ENCODE measurements at regions not wholly inside any gene's neighbourhood (a gene's known extent, or its start where the extent isn't known, plus 50 kb on each side); places are given as distances from the start of the nearest gene placed in this dataset.
"Not testable (repeated sequence)": the region's sequence is repeated elsewhere in the genome, so short reads cannot be mapped to it uniquely, and the experiment has no call there.

- no peak for DNase-seq
These were observed 191.7 kb downstream of the CARTPT start for GRCh38 chr5:71910741-71911140.

- no peak for DNase-seq
These were observed 192.9 kb downstream of the CARTPT start for GRCh38 chr5:71912021-71912420.

DNA sequence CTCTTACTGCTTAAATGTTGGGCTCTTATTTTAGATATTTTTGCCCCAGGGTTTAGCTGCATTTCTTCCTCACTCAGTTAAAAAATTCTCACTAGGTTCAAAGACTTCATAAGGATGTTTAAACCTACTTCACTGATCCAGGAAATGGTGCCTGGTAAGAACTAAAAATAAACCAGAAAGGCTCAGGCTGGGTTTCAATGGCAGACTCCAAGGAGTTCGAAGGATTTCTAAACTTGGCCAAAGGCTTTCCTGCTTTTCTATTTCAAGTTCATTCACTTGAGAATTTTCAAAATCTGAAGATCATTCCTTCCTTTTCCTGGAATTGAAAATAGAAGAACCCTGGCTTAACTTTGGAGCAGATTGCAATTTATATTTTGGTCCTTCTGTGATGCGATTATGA is 193.0 kb upstream of the MAP1B start:
- no peak for DNase-seq

DNA sequence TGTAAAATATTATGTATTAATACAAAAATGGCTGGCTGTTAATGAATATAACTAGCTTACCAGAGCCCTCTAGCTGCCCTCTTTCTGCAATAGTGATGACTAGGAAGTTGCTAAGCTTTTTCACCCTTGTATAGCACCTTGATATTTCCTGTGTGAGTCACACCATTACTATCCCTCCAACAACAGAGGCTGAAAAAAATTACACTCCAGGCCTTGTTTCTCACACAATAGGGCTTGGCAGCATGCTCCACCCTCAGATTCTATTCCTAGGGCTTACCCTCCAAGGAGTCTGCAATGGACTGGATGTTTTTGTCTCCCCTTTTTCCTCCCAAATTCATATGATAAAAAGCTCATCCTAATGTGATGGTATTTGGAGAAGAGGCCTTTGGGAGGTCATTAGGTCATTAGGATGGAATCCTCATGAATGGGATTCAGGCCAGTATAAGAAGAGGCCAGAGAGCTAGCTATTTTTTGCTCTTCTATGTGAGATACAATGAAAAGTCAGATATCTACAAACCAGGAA is 184.6 kb upstream of the MAP1B start:
- DNase-seq = no peak

DNA sequence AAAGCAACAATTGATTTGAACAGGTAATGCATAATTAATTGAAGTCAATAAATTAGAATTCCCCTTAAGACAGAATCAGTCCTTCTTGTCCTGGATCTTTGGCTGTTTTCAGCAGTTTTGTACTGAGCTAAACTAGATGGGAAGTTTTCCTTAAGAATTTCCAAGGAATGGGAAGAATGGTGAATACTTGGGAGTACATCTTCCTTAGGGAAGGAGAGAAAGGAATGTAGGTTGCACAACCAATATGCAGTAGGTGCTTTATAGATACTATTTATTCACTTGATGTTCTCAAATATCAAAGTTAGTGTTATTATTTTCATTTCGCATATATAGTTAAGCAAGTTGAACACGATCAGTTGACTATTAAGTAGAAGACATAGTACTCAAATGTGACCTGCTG is 183.5 kb upstream of the MAP1B start:
- DNase-seq = no peak

- no peak for DNase-seq
These were observed 182.9 kb upstream of the MAP1B start for GRCh38 chr5:71924325-71924724.

GRCh38 chr5:71924980-71925379 is 182.3 kb upstream of the MAP1B start:
- no peak for DNase-seq

- no peak for DNase-seq
These were observed 181.6 kb upstream of the MAP1B start for GRCh38 chr5:71925608-71926091.

GRCh38 chr5:71929003-71929402 is 178.3 kb upstream of the MAP1B start:
- no peak for DNase-seq

- not testable (repeated sequence) for DNase-seq
These were observed 176.7 kb upstream of the MAP1B start for GRCh38 chr5:71930554-71930953.

- no peak for DNase-seq
These were observed 175.1 kb upstream of the MAP1B start for GRCh38 chr5:71932131-71932654.

- peak in 1 of 2 experiments; percentile 13 for DNase-seq
These were observed 174.5 kb upstream of the MAP1B start for GRCh38 chr5:71932655-71933338.

DNA sequence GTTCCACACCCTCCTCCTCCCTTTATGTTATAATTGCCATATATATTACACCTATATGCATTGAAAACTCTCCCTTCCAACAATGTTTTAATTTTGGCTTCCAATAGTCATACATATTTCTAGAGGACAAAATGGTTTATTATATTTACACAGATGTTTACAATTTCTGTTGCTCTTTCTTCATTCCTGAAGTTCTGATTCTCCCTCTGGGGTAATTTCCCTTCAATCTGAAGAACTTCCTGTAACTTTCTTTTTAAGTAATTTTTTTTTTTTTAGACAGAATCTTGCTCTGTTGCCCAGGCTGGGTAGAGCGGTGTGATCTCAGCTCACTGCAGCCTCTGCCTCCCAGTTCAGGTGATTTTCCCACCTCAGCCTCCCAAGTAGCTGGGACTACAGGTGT is 173.0 kb upstream of the MAP1B start:
- no peak for DNase-seq

DNA sequence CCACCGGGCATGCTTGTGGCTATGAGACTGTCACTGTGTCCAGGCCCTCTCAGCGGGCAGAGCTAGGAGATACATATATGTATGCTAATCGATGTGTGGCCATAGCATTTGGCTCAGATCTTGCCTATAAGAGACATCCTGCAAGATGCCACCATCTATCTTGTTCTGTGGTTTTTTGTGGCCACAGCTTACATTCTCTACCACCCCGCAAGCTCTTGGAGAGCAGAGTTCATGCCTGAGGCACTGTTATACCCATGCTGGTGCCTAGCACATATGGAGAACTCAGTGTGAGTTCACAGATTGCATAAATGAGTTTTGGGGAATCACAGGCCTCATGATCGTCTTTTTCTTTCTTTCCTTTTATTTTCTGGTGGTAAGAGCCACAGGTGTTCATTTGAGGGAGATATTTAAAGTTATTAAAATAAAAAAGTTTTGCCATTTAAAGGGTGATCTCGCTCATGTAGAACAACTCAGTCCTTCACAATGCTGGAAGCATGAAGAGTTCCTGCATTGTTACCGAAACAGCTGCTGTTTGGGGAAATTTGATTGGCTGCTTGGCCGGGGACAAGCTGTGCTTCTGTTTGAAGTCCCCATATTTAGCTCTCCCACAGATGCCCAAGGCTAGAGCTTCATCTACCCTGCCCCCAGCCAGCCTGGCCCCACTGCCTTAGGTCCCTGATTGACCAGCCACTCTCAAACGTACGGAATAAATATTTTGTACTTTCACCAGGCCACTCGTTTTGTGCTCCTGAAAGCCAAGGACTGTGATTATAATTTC is 169.2 kb upstream of the MAP1B start:
- no peak for DNase-seq

DNA sequence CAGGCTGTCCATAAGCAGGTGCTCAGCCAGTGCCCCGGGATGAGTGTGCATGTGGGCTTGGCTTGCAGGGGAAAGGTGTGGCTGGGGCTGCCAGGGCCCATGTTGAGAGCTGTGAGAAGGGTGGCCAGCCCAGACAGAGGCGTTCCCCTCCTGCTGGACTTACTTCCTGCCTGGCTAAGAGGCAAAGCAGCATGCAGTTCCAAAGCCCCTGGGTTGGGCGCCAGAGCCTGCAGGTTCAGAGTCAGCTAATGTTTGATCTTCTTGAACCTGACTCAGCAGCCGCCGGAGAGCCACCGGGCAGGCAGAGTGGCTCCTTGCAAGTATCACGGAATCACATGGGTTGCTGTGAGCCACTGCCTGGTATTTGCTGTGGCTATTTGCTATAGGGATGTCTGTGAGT is 168.4 kb upstream of the MAP1B start:
- DNase-seq = peak in 1 of 2 experiments; percentile 14

DNA sequence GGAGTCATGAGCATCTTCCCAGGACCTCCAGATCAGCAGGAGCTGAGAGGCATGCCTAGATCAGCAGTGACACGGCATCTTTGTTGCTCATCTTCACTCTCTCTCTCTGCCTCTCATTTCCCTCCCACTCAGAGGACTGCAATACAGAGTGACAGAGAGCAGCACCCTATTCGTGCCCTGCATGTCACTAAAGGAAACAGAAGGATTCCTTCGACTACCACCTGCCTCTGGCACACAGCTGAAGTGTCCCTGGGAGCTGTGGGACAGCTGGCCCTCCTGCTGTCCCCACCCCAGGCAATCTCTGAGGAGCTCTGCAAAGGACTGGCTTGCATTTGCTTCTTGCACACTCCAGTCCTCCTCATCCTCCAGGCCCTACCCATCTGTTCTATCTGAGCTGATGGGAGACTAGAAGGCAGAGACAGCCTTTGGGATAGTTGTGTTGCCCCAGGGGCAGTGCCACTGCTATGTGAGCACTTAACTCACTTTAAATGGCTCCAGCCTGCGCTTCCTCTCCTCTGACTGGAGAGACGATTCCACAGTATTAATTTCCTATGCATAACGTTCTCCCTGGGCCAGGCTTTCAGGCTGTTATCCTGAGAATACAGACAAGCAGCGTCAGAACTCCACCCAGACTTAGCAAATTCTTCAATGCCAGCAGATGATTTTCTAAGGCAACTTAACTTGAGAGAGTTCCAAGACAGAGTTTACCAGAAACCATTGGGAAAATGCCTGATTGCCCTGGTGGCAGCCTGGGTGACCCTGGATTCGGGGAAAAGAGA is 167.6 kb upstream of the MAP1B start:
- no peak for DNase-seq

- DNase-seq = no peak
These were observed 163.4 kb upstream of the MAP1B start for GRCh38 chr5:71943874-71944273.

DNA sequence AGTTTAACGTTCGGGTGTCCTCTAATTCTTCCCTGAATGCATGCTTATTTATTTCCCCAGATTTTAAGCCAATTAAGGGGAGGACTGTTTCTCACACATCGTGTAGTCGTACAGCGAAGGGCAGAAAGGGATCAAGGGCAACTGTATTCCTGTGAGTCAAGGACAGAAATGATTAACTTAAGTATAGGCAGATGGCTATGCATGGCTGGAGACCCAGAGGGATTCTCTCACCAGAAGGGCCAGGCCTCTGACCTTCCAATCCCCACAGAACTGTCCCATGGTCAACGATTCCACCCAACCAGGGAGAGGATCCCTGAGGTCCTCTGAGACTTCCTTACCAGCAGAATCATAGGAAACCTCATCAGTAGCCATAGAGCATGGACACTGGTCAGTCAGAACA is 161.8 kb upstream of the MAP1B start:
- no peak for DNase-seq

GRCh38 chr5:71946343-71947030 is 160.8 kb upstream of the MAP1B start:
- DNase-seq = no peak

DNA sequence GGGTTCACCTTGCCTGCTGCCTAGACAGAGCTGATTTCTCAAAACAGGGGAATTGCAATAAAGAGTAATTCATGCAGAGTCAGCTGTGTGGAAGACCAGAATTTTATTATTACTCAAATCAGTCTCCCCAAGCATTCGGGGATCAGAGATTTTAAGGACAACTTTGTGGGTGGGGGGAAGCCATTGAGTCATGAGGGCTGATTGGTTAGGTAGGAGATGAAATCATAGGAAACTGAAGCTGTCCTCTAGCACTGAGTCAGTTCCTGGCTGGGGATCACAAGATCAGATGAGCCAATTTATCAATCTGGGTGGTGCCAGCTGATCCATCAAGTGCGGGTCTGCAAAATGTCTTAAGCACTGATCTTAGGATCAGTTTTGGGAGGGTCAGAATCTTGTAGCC is 159.1 kb upstream of the MAP1B start:
- no peak for DNase-seq

DNA sequence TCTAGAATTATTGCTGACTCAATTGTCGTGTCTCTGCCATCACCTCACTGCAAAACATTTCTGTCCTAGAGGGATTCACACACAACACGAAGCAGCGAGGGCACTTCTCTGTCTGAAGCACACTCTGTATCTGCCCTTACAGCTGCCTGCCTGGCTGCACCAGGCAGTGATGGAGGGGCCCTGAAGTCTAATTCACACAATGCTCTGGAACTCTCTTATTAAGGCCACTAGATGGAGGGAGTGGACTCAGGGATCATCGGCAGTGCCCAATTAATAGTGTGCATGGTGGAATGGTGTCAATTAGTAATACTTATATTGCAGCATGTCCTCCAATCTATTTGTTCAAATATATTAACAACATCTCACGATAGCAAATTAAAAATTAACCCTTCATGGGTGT is 157.5 kb upstream of the MAP1B start:
- no peak for DNase-seq

DNA sequence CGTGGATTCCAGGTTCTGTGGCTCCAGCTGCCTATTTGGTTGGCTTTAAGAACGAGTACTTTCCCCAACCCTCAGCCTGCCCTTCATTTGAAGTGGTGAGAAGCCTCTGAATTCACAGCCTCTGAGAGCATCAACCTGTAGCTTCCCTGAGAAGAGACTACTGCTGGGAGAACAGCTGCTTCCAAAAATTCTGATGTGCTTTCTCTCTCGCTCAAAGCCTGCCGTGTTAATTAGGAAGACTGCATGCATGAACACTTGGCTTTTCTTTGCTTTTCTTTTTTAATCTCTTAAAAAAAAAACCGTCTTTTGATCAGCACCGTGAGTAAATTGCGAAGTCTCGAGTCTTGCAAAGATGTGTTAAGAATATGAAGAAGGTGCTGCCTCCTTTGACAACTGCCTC is 153.4 kb upstream of the MAP1B start:
- no peak for DNase-seq

GRCh38 chr5:71954329-71954728 is 152.9 kb upstream of the MAP1B start:
- DNase-seq = no peak
